Femur (tissue), 1 donor: ENCODE measurements at regions not wholly inside any gene's neighbourhood (a gene's known extent, or its start where the extent isn't known, plus 50 kb on each side); places are given as distances from the start of the nearest gene placed in this dataset.

ENCODE experiments used
- DNase-seq: peaks from one replicate; pipeline ENCODE4 v3.0.0-alpha.2; 2017

GRCh38 chr2:125070726-125071505 lies 1045.8 kb downstream of the CNTNAP5 start:
- DNase-seq, result no peak

DNA sequence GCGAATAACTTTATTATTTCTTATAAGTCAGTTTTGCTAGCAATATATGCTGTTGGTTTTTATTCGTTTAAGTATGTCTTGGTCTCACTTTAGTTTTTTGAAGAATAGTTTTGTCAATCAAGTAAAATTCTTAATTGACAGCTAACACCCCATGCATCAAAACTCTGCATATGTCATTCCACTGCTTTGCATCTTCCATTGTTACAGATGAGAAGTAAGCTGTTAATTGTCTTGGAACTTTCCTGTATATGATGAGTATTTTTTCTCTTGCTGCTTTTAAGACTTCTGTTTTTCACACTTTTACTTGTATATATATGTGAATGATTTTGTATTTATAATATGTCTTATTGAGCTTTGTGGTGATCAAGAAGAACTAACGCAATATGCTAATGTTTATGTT lies 1048.4 kb downstream of the CNTNAP5 start:
- DNase-seq, result no peak

- no peak for DNase-seq
Measured at GRCh38 chr2:125085904-125086303, 1060.8 kb downstream of the CNTNAP5 start.

GRCh38 chr2:125086313-125087184 lies 1061.5 kb downstream of the CNTNAP5 start:
- DNase-seq, result no peak

DNA sequence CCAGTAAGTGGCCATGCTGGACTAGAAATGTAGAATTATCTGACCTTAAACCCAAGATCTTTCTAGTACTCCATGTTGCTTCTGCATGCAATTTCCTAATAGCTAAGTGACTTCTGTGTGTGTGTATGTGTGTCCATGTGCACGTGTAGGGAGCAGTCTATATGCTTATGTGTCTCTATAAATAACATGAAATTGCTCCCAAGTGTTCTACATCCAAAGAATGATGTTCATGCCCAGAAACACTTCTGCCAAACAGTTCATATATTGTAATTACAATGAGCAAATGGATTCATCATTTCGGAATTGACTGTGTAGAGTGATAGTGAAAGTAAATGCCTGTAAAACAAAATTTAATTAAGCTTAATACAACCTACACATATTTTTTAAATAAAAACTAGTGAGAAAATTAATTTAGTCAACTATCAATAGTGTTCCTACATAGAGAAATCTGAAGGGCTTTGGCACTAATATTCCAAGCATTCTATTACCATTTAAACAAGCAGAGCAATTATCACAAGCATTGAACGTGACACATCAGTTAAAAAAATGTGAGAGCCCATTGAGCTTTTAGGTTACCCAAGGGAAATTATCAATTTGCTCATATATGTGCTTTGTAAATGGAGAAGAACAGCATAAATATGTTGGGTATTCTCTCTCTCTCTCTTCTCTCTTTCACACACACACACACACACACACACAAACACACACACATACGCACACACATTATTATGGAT lies 1067.4 kb downstream of the CNTNAP5 start:
- DNase-seq, result no peak

DNA sequence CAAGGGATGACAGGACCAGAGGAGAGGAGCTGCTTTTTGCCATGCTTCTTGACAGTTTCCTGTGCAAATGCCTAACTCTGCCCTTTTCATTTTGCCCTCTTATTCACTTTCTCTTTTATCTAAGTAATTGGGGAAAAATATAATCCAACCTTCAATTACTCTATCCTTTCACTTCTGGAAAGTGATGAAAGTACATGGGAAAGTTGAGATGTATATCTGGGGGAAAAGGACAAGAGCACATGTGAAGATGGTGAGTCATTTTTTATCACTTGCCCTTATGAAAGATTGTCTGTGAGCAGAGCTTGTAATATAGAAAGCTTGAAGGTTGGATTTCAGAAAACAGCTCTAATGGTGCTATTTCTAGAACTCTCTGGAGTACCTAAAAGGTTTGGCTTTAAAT lies 1070.7 kb downstream of the CNTNAP5 start:
- DNase-seq, result no peak

DNA sequence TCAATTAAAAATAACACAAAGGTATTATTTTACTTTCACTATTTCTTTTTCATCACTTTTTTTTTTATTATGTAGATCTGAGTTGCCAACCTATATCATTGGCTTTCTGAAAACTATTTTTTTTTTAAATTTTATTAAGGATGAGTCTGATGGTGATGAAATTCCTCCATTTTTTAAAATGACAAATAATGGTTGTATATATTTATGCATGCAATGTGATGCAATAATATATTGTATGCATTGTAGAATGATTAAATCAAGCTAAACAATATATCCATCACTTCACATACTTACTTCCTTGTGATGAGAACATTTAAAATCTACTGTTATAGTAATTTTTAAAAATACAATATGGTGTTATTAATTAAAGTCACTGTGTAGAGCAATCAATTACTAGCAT lies 1081.6 kb downstream of the CNTNAP5 start:
- no peak for DNase-seq

- DNase-seq, result no peak
Measured at GRCh38 chr2:125107446-125107845, 1082.4 kb downstream of the CNTNAP5 start.

DNA sequence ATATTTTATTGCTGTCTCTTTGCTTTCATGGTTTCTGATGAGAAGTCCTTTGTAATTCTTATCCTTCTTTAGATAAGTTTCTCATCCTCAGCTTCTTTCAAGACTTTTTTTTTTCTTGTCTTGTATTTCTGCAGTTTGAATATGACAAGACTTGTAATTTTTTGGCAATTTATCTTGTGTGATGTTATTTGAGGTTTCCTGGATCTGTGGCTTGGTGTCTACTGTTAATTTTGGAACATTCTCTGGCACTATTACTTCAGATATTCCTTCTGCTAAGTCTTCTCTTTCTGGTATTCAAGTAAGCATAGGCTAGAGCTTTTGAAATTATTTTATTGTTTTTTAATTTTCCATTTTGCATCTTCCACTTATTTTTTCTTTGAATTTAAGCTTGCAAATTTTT lies 1083.2 kb downstream of the CNTNAP5 start:
- no peak for DNase-seq

- DNase-seq, result no peak
Measured at GRCh38 chr2:125125902-125126301, 1100.8 kb downstream of the CNTNAP5 start.

- no peak for DNase-seq
Measured at GRCh38 chr2:125160947-125161346, 1135.9 kb downstream of the CNTNAP5 start.

- no peak for DNase-seq
Measured at GRCh38 chr2:125167152-125167551, 1142.1 kb downstream of the CNTNAP5 start.

DNA sequence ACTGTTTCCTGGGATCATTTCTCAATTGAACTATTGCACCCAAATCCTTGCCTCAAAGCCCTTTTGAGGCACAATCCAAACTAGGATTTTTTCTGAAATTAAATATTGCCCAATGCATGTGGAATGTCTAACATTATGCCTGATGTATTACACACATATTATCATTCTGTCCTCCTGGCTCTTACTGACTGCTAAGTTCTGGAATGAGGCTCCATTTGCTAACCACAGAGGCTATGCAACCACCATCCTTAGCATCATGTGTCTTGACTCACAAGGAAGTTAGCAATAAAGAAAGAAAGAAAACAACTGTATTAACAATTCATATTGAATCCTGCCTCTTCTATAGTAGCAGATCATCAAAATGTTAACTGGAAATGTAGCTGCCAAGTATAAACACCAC lies 1142.7 kb downstream of the CNTNAP5 start:
- no peak for DNase-seq

DNA sequence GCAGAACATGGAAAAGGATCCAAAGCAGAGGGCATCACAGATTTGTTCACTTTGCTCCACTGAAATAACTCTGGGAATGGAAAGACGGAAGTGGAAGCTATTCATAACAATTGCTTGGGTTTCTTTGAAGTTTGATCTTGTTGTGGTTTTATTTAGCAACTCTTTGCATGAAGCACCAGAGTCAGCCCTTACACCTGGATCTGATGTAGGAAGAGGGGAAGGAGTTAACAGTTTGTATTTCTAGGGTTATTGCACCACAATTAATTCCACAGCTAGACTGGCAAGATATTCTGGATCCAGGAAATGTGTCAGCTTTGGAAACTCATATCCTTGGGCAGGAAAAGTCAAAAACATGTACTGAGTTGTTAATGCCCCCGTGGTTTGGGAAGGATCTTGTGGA lies 1143.4 kb downstream of the CNTNAP5 start:
- no peak for DNase-seq

- DNase-seq, result no peak
Measured at GRCh38 chr2:125169022-125169763, 1144.1 kb downstream of the CNTNAP5 start.

DNA sequence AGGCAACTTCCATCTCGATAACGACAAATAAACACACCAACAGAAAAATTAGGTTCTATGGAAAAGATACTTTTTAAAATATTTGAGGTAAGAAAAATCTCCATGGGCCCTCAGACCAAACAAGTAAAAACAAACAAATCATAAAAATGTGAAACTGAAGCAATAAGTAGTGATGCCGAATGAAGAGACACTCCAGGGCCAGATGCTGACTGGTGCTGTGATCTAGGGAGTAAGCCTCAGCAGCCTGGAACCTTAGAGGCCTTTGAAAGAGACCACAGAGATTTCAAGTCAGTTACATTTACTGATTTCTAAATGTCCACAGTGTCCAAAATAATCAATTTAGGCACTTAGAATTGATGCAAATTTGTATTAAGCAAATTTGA lies 1144.7 kb downstream of the CNTNAP5 start:
- no peak for DNase-seq

- DNase-seq, result no peak
Measured at GRCh38 chr2:125172181-125172580, 1147.1 kb downstream of the CNTNAP5 start.

GRCh38 chr2:125175415-125175814 lies 1150.3 kb downstream of the CNTNAP5 start:
- no peak for DNase-seq

GRCh38 chr2:125185691-125186270 lies 1160.7 kb downstream of the CNTNAP5 start:
- no peak for DNase-seq

GRCh38 chr2:125207431-125207830 lies 1182.3 kb downstream of the CNTNAP5 start:
- DNase-seq, result no peak

DNA sequence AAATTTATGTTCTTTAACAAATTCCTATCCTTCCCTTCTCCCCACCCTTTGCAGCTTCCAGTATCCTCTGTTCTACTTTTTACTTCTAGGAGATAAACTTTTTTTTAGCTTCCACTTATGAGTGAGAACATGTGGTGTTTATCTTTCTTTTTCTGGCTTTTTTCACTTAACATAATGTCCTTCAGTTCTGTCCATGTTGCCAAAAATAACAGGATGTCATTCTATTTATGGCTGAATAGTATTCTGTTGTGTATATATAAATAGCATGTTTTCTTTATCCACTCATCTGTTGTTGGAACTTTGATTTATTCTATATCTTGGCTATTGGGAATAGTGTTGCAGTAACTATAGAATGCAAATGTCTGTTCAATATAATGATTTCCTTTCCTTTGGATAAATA lies 1191.2 kb downstream of the CNTNAP5 start:
- no peak for DNase-seq

DNA sequence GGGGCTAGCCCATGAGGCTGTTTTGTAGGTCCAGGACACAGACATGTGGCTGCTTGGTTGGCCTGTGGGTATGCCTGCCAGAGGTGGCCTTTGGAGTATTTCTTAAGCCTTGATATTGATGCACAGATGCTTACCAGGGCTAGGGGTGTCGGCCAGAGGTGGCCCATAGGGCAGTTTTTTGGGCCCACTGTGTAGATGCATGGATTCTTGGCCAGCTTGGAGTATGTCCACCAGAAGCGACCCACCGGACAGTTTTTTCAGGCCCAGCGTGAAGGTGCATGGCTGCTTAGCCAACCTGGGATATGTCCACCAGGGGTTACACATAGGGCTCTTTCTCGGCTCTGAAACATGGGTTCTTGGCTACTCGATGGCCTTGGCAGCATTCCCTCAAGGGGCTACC lies 1199.1 kb downstream of the CNTNAP5 start:
- DNase-seq, result no peak
